ENCODE measurements at regions not wholly inside any gene's neighbourhood (a gene's known extent, or its start where the extent isn't known, plus 50 kb on each side); places are given as distances from the start of the nearest gene placed in this dataset.
"Not testable (repeated sequence)": the region's sequence is repeated elsewhere in the genome, so short reads cannot be mapped to it uniquely, and the experiment has no call there.

- no peak for DNase-seq (ENCODE audit: low read depth)
Observed at GRCh38 chr2:60356346-60356745, 197.1 kb downstream of the BCL11A start.

GRCh38 chr2:60355849-60356261, 197.6 kb downstream of the BCL11A start:
- DNase-seq (ENCODE audit: low read depth), result no peak

DNA sequence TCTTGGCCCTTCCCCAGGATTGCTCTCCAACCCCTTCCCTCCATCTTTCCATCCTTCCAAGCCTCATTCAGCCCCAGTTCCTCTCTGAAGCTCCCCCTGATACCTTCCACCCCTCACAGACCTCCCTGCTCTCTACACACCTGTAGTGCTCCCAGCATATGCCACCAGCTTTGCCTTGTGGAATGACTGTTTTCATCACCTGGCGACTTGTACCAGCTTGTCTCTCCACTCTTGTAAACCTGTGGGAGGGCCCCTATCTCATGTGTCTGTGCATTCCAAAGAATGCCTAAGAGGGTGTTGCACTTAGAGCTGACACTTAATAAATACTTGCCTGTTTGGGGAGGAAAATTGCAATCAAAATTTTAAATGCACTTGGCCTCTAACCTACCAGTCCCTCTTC, 198.7 kb downstream of the BCL11A start:
- no peak for DNase-seq (ENCODE audit: low read depth)

- DNase-seq (ENCODE audit: low read depth), result no peak
Observed at GRCh38 chr2:60353863-60354262, 199.6 kb downstream of the BCL11A start.

GRCh38 chr2:60353406-60353800, 200.1 kb downstream of the BCL11A start:
- DNase-seq (ENCODE audit: low read depth), result no peak

GRCh38 chr2:60352491-60353405, 200.7 kb downstream of the BCL11A start:
- no peak for DNase-seq (ENCODE audit: low read depth)

DNA sequence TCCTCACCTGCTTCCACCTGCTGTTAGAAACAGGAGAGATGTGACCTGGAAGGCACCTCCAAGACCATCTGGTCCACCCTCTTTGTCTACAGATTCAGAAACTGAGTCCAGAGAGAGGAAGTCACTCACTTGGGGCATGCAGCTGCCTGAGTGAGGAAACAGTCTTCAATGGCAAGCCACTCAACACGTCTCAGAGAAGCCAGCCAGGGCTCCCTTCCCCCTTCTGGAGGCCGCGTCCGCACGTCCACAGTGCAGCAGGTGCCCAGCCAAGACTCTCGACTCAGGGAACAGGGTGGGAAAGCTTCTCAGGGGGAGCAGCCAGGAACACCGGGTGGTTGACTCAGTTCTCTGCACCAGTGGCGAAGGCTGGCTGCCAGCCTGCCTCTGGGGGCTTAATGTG, 201.7 kb downstream of the BCL11A start:
- DNase-seq (ENCODE audit: low read depth), result no peak

- DNase-seq (ENCODE audit: low read depth), result no peak
Observed at GRCh38 chr2:60351321-60351720, 202.1 kb downstream of the BCL11A start.

DNA sequence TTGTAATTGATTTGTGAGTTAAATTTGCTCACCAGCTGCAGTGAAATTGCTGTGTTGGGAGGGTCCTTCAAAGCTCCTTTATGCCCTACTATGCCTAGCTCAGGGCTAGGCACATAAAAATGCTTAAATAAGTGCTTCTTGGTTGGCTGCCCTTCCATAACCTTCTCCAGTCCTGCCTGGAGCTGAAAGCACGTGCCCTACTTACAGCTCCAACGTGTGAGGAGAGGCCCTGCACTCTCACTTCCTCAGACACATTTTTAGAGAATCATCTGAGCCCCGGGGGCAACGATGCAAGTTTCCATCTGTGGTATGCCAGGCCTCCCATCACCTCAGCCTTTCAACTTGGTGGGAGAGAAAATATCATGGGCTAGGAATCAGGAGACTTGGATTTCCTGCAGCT, 202.7 kb downstream of the BCL11A start:
- DNase-seq (ENCODE audit: low read depth), result no peak

DNA sequence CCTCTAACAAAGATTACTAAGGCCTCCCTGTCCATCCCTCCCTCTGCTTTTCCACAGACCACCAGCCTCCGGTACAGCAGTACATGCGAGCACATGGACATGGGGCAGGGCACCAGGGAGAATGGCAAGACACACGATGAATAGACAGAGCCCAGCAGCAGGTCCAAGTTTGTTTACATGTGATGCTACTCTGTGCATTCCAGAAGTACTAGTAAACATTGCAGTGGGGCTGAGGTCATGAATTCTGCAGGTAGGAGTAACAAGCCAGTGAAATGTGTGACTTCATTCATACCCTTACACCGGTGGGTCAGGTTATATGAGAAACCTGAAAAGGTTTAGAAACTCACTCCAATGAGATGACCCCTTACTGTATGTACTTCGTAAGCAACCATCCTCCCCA, 205.7 kb downstream of the BCL11A start:
- DNase-seq (ENCODE audit: low read depth), result no peak

DNA sequence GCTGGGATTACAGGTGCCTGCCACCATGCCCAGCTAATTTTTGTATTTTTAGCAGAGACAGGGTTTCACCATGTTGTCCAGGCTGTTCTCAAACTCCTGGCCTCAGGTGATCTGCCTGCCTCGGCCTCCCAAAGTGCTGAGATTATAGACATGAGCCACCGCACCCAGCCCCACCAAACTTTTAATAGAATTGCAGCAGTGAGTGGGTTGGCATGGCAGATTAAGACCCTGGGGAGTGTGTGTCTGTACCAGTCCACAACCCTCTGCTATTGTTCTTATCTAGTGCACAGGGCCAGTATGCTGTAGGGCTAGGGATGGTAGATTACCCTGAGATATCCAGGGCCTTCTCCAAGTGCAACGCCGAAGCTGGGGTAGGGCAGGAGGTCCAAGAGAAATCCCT, 211.0 kb downstream of the BCL11A start:
- DNase-seq (ENCODE audit: low read depth), result not testable (repeated sequence)

- DNase-seq (ENCODE audit: low read depth), result no peak
Observed at GRCh38 chr2:60341151-60341550, 212.3 kb downstream of the BCL11A start.

DNA sequence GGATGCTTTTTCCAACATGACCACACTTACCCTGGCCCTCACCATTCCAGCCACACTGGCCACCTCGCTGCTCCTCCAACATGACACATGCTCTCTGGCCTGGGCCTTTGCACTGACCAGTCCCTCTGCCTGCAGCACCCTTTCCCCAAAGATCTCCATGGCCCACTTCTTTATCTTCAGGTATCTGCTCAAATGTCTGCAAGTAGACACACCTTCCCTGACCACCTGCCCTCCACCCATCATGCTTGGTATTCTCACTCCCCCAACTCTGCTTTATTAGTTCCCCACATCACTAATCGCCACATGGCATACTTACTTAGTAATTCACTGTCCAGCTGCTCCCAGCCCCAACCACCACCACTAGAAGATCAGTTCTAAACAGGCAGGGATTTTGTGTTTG, 214.2 kb downstream of the BCL11A start:
- no peak for DNase-seq (ENCODE audit: low read depth)

GRCh38 chr2:60337142-60337497, 216.3 kb downstream of the BCL11A start:
- no peak for DNase-seq (ENCODE audit: low read depth)

GRCh38 chr2:60336442-60337141, 216.9 kb downstream of the BCL11A start:
- DNase-seq (ENCODE audit: low read depth), result no peak

- no peak for DNase-seq (ENCODE audit: low read depth)
Observed at GRCh38 chr2:60335533-60336237, 217.8 kb downstream of the BCL11A start.

DNA sequence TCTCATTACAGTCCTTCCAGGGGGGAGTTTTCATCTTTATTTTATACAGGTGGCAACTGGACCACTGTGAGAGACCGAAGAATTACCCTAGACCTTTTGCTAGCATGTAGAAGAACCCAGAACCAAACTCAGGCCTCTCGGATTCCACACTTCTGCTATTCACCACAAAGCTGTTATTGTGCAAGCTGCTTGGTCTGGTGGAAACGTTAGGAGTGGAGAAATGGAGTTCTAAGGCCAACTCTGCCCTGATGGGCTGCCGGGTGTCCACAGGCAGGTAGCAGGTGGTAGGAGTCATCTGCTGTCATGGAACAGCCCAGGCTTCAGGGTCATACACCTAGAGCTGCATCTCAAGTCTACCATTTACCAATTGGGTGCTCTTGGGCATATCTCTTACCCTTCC, 218.8 kb downstream of the BCL11A start:
- no peak for DNase-seq (ENCODE audit: low read depth)

GRCh38 chr2:60333264-60333663, 220.2 kb downstream of the BCL11A start:
- no peak for DNase-seq (ENCODE audit: low read depth)

DNA sequence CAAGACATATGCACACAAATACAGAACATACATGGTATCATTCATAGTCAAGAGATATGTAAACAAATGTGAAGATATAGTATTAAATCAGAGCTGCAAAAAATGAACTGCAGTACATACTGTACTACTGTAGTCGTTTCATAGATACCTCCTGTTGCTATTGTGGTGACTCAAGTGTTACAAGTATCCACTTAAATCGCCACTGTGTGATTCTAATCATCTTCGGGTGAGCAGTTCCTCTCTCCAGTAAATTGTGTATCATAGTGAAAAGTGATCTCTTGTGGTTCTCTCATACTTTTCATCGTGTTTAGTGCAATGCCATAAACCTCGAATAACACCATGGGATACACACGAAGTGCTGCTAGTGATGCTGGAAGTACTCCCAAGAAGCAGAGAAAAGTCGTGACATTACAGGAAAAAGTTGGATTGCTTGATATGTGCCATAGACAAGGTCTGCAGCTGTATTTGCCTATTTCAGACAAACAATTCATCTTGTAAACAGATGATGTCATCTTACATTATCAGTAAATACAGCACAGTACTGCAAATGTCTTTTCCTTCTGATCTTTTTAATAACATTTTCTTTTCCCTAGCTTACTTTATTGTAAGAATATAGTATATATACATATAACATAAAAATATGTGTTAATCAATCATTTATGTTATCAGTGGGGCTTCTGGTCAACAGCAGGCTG, 222.2 kb downstream of the BCL11A start:
- DNase-seq (ENCODE audit: low read depth), result no peak

DNA sequence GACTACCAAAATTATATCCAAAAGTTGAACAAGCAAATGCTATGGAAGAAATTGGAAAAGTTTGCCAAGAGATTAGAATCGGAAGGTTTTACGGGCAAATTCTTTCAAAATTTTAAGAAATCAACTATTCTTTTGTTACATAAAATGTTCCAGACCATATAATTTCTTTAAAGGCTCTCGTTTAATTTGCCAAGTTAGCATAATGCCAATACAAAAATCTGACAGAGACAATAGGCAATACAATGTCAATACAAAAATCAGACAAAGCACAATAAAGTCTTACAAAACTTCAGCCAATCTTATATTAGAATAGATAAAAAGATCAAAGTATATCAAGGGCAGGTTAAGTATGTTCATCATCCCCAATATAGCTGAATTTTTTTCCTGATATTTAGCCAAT, 224.2 kb downstream of the BCL11A start:
- DNase-seq (ENCODE audit: low read depth), result no peak

- no peak for DNase-seq (ENCODE audit: low read depth)
Observed at GRCh38 chr2:60324536-60324935, 228.9 kb downstream of the BCL11A start.

- DNase-seq (ENCODE audit: low read depth), result no peak
Observed at GRCh38 chr2:60321816-60322215, 231.6 kb downstream of the BCL11A start.
